PC-3 (cell line): ENCODE measurements at regions not wholly inside any gene's neighbourhood (a gene's known extent, or its start where the extent isn't known, plus 50 kb on each side); places are given as distances from the start of the nearest gene placed in this dataset.

ENCODE experiments used
- ATAC-seq: fragments of 200-7000 bp; cut with Tn5 transposase; 2 replicates; pipeline ENCODE4 v1.9.1; 2020; ENCODE audit warnings: mild to moderate bottlenecking, moderate library complexity
- BruUV-seq: library from RNA; stranded (reverse); fragments of 400-500 nt; replicated peaks from 2 replicates; lab custom pipeline; 2021; lab: Mats Ljungman, UMichigan
- CTCF ChIA-PET: fragments of 300-600 bp; sonication (Branson Sonifier 250); formaldehyde crosslinking; loops from one replicate; lab custom pipeline; 2022; ENCODE audit warnings: antibody characterized with exemption; lab: Charles Lee
- POLR2A ChIA-PET: fragments of 300-600 bp; sonication (Branson Sonifier 250); formaldehyde crosslinking; loops from one replicate; lab custom pipeline; 2022; ENCODE audit warnings: antibody characterized with exemption; ENCODE audit not compliant: unreplicated experiment; lab: Charles Lee
- DNase-seq: peaks from one replicate; pipeline ENCODE4 v3.0.0-alpha.2; 2015
- H2AFZ ChIP-seq: fragments of 300-600 bp; sonication (generic); 2 replicates; pipeline ENCODE4 v1.6.0; 2016; ENCODE audit warnings: antibody characterized with exemption, low read length
- H3F3A ChIP-seq: fragments of 300-600 bp; sonication (generic); one replicate; pipeline ENCODE4 v1.6.0; 2017; ENCODE audit warnings: antibody characterized with exemption, low read length, control low read depth, mild to moderate bottlenecking; ENCODE audit not compliant: unreplicated experiment
- H3K27ac ChIP-seq: fragments of 300-600 bp; sonication (generic); 2 replicates; pipeline ENCODE4 v1.5.1; 2016; ENCODE audit warnings: mild to moderate bottlenecking, low read length
- H3K27me3 ChIP-seq: fragments of 300-600 bp; sonication (generic); 2 replicates; pipeline ENCODE4 v1.6.1; 2016; ENCODE audit warnings: low read length, mixed read lengths
- H3K36me3 ChIP-seq: fragments of 300-600 bp; sonication (generic); 2 replicates; pipeline ENCODE4 v1.6.1; 2016; ENCODE audit warnings: low read depth, mixed run types, low read length, mixed read lengths
- H3K4me1 ChIP-seq: fragments of 300-600 bp; sonication (generic); 2 replicates; pipeline ENCODE4 v1.5.1; 2016; ENCODE audit warnings: low read length; ENCODE audit not compliant: insufficient read depth
- H3K4me2 ChIP-seq: fragments of 300-600 bp; sonication (generic); 2 replicates; pipeline ENCODE4 v1.6.0; 2016; ENCODE audit warnings: low read length
- H3K4me3 ChIP-seq: fragments of 300-600 bp; sonication (generic); 2 replicates; pipeline ENCODE4 v1.5.1; 2016; ENCODE audit warnings: mild to moderate bottlenecking, low read length, mixed read lengths
- H3K79me2 ChIP-seq: fragments of 300-600 bp; sonication (generic); 2 replicates; pipeline ENCODE4 v1.6.1; 2017; ENCODE audit warnings: low read length, mixed read lengths
- H3K9ac ChIP-seq: fragments of 300-600 bp; sonication (generic); 2 replicates; pipeline ENCODE4 v1.6.0; 2016; ENCODE audit warnings: mild to moderate bottlenecking, low read length
- H3K9me2 ChIP-seq: fragments of 300-600 bp; sonication (generic); replicated peaks from 2 replicates; pipeline ENCODE4 v1.6.1; 2016; ENCODE audit warnings: mixed run types, low read length, mixed read lengths
- H3K9me3 ChIP-seq: fragments of 300-600 bp; sonication (generic); 2 replicates; pipeline ENCODE4 v1.6.1; 2016; ENCODE audit warnings: low read length, mixed read lengths
- H4K20me1 ChIP-seq: fragments of 300-600 bp; sonication (generic); 2 replicates; pipeline ENCODE4 v1.6.1; 2016; ENCODE audit warnings: low read length, mixed read lengths
- CTCF ChIP-seq: fragments of 300-600 bp; sonication (generic); conservative IDR thresholded peaks from 2 replicates; pipeline ENCODE4 v1.5.1; 2017; ENCODE audit warnings: antibody characterized with exemption, low read depth, mild to moderate bottlenecking, low read length
- EZH2 ChIP-seq: fragments of 300-600 bp; sonication (generic); IDR thresholded peaks from one replicate; pipeline ENCODE4 v1.6.1; 2017; ENCODE audit warnings: antibody characterized with exemption, mild to moderate bottlenecking, low read length; ENCODE audit not compliant: unreplicated experiment
- EZH2phosphoT487 ChIP-seq: fragments of 300-600 bp; sonication (generic); IDR thresholded peaks from 2 replicates; pipeline ENCODE4 v1.6.1; 2018; ENCODE audit warnings: mild to moderate bottlenecking, antibody characterized with exemption, low read length, borderline replicate concordance
- intact Hi-C: fragments of 100-400 bp; cut with micrococcal nuclease; formaldehyde crosslinking; loops from 2 replicates; pipeline ENCODE4 v1.9.0; 2023

- CTCF ChIA-PET = no interaction called here
- no peaks in the 10 kb centered on the region for H3K4me1 ChIP-seq
- H3K4me3 ChIP-seq = no peak overlapping the region
- H3K27me3 ChIP-seq = no peaks in the 10 kb centered on the region
- no peak overlapping the region for H3K27ac ChIP-seq
- H3K36me3 ChIP-seq = no peaks in the 10 kb centered on the region; the same call in 1 of the 2 replicates
- ATAC-seq (no peak), DNase-seq (no peak)
- H3F3A ChIP-seq = no peaks in the 10 kb centered on the region
- no peaks in the 10 kb centered on the region for H4K20me1 ChIP-seq
- no peaks in the 10 kb centered on the region for H3K79me2 ChIP-seq
- no TSS peak for BruUV-seq
- no peak overlapping the region for H3K9ac ChIP-seq
- H2AFZ ChIP-seq = no peak overlapping the region
- intact Hi-C loops = no loop called here
- no peak overlapping the region for H3K4me2 ChIP-seq
- no peak for TF ChIP-seq CTCF
- no peak for TF ChIP-seq EZH2phosphoT487
- TF ChIP-seq EZH2 = no peak
- POLR2A ChIA-PET = no interaction called here
- H3K9me2 ChIP-seq = no peaks in the 10 kb centered on the region
- peaks cover 29% of the 10 kb centered on the region; the same call in 1 of the 2 replicates for H3K9me3 ChIP-seq
Observed at GRCh38 chr2:79446313-79446712, 66.5 kb upstream of the CTNNA2 start.

- no peaks in the 10 kb centered on the region for H3K4me1 ChIP-seq
- H3K9me2 ChIP-seq = no peaks in the 10 kb centered on the region
- H2AFZ ChIP-seq = no peak overlapping the region
- H3K27me3 ChIP-seq = no peaks in the 10 kb centered on the region
- no peak overlapping the region for H3K4me3 ChIP-seq
- ATAC-seq (no peak), DNase-seq (peak; percentile 6)
- no peaks in the 10 kb centered on the region for H3K36me3 ChIP-seq
- TF ChIP-seq EZH2 = no peak
- no peak for TF ChIP-seq CTCF
- TF ChIP-seq EZH2phosphoT487 = no peak
- H3K9me3 ChIP-seq = peaks cover 10% of the 10 kb centered on the region; the same call in 1 of the 2 replicates
- CTCF ChIA-PET = no interaction called here
- H3K9ac ChIP-seq = no peak overlapping the region
- no peaks in the 10 kb centered on the region for H3K79me2 ChIP-seq
- no peak overlapping the region for H3K4me2 ChIP-seq
- H3F3A ChIP-seq = no peaks in the 10 kb centered on the region
- BruUV-seq = no TSS peak
- intact Hi-C loops = no loop called here
- no peak overlapping the region for H3K27ac ChIP-seq
- POLR2A ChIA-PET = no interaction called here
- no peaks in the 10 kb centered on the region for H4K20me1 ChIP-seq
Observed at GRCh38 chr2:79437433-79438267, 75.2 kb upstream of the CTNNA2 start.

- intact Hi-C loops = no loop called here
- BruUV-seq = no TSS peak
- no peaks in the 10 kb centered on the region for H3K4me1 ChIP-seq
Observed at GRCh38 chr2:79434362-79434761, 78.5 kb upstream of the CTNNA2 start.

More at GRCh38 chr2:79434362-79434761, 78.5 kb upstream of the CTNNA2 start:
- Histone ChIP-seq H3K79me2 (no peaks in the 10 kb centered on the region), H3K27me3 (no peaks in the 10 kb centered on the region), H3K4me3 (no peak overlapping the region), H3F3A (no peaks in the 10 kb centered on the region), H3K9me2 (no peaks in the 10 kb centered on the region), H2AFZ (no peak overlapping the region), H4K20me1 (no peaks in the 10 kb centered on the region), H3K36me3 (no peaks in the 10 kb centered on the region), H3K27ac (no peak overlapping the region), H3K9ac (no peak overlapping the region), H3K9me3 (peaks cover 21% of the 10 kb centered on the region), H3K4me2 (no peak overlapping the region)
- no peak for ATAC-seq
- ChIA-PET POLR2A (no interaction called here), CTCF (no interaction called here)
- DNase-seq = no peak
- no peak for TF ChIP-seq CTCF
